Adrenal gland (tissue), 9 donors: ENCODE measurements at regions not wholly inside any gene's neighbourhood (a gene's known extent, or its start where the extent isn't known, plus 50 kb on each side); places are given as distances from the start of the nearest gene placed in this dataset.
A peak's percentile ranks its signal among the peaks of the same experiment; 100 is the strongest.

Experiments
- DNase-seq, 7 donors: peaks; one replicate each; pipeline ENCODE4 v3.0.0-alpha.2; 2019 to 2020
- H3K27ac ChIP-seq, 5 donors: fragments of 200-600 bp; sonication (generic) in 4 of 5; 1 replicate in 3 of 5; 2 replicates in 2 of 5; pipeline versions ENCODE4 v1.5.1 to v1.8.0; 2016 to 2020; ENCODE audit warnings: mild to moderate bottlenecking in 1 of 5
- H3K27me3 ChIP-seq: fragments of 200-600 bp; 2 replicates; pipeline ENCODE4 v1.8.0; 2021
- H3K36me3 ChIP-seq, 2 donors: fragments of 200-600 bp; replicated peaks in 1 of 2; 1 replicate in 1 of 2; 2 replicates in 1 of 2; pipeline versions ENCODE4 v1.5.1 to v1.8.0; 2018 to 2022
- H3K4me1 ChIP-seq, 2 donors: fragments of 200-600 bp; replicated peaks in 1 of 2; 1 replicate in 1 of 2; 2 replicates in 1 of 2; pipeline versions ENCODE4 v1.5.1 to v1.8.0; 2018 to 2021
- H3K4me3 ChIP-seq, 4 donors: fragments of 200-600 bp; sonication (generic) in 3 of 4; one replicate each; pipeline ENCODE4 v1.5.1; 2016 to 2018
- H3K9me3 ChIP-seq, 3 donors: fragments of 200-600 bp; sonication (generic) in 1 of 3; replicated peaks in 1 of 3; 1 replicate in 2 of 3; 2 replicates in 1 of 3; pipeline versions ENCODE4 v1.5.1 to v1.8.0; 2016 to 2021
- CTCF ChIP-seq, 6 experiments: fragments of 450-650 bp in 4 of 6; fragments of 200-600 bp in 2 of 6; sonication (generic) in 1 of 6; IDR thresholded peaks; 1 replicate in 5 of 6; 2 replicates in 1 of 6; pipeline versions ENCODE4 v1.5.1 to v1.8.0; 2016 to 2021; ENCODE audit warnings: antibody characterized with exemption in 6 of 6, mild to moderate bottlenecking in 2 of 6, moderate library complexity in 1 of 6
- POLR2A ChIP-seq, 2 donors: fragments of 450-650 bp; IDR thresholded peaks; one replicate each; pipeline ENCODE4 v1.6.1; 2017; ENCODE audit warnings: antibody characterized with exemption in 2 of 2, mild to moderate bottlenecking in 2 of 2, moderate library complexity in 1 of 2
- WGBS, 4 donors: extraction: QIAGEN DNeasy Blood & Tissue Kit in 2 of 4; methylation state at CpG; one replicate each; pipeline versions ENCODE4 v1.1.5 to v1.1.7; 2013 to 2017; 5-methylcytosine and 5-hydroxymethylcytosine counted together
- intact Hi-C, 2 donors: fragments of 100-400 bp; cut with DNase I; formaldehyde crosslinking; loops; one replicate each; pipeline versions ENCODE4 v1.14.1 to v1.15.0; 2022 to 2023
- donor health status: healthy with polysubstance abuse.
- donor health status: Bipolar disorder and iron deficiency.
- donor health status: DM: yes; HTN: yes; CAD: no.
- donor health status: DM: no; HTN: no; CAD: no.
- donor health status: DM: no; HTN: no; CAD: no.

DNA sequence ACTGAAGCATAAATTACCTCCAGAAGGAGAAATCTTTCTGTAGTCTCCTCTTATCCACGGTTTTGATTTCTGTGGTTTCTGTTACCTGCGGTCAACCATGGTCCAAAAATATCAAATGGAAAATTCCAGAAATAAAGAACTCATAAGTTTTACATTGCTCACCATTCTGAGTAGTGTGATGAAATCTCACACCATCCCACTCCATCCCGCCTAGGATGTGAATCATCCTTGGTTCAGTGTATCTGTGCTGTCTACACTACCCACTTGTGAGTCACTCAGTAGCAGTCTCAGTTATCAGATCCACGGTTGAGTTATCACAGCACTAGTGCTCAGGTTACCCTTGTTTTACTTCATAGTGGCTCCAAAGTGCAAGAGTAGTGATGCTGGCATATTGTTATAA is 371.2 kb downstream of the NFIB start:
- H3K27me3 ChIP-seq = no peaks in the 10 kb centered on the region
- intact Hi-C loops = no loop called here
- TF ChIP-seq POLR2A (IDR thresholded peaks at IDR 0.05) = no peak
- no peak for TF ChIP-seq CTCF (IDR thresholded peaks at IDR 0.05)
- DNase-seq = peak in 3 of 7 donors; percentile 11 to 36 (median 13)
- H3K4me1 ChIP-seq = peaks cover 9 to 14% of the 10 kb centered on the region in 2 donors
- no peaks in the 10 kb centered on the region for H3K9me3 ChIP-seq
- H3K27ac ChIP-seq = no peak overlapping the region
- no peak overlapping the region for H3K4me3 ChIP-seq
- 65 to 68% (median 66%) methylated on average over 4 of the region's 4 CpGs for WGBS, 4 donors
- H3K36me3 ChIP-seq = no peaks in the 10 kb centered on the region

- Histone ChIP-seq H3K4me1 (peaks cover 9 to 14% of the 10 kb centered on the region in 2 donors), H3K27ac (no peak overlapping the region), H3K4me3 (no peak overlapping the region), H3K27me3 (no peaks in the 10 kb centered on the region), H3K9me3 (no peaks in the 10 kb centered on the region), H3K36me3 (no peaks in the 10 kb centered on the region)
- no peak for TF ChIP-seq POLR2A (IDR thresholded peaks at IDR 0.05)
- TF ChIP-seq CTCF (IDR thresholded peaks at IDR 0.05) = no peak
- intact Hi-C loops = no loop called here
- 90 to 95% (median 92%) methylated on average over 6 of the region's 6 CpGs for WGBS, 4 donors
- DNase-seq = no peak
These were observed 371.7 kb downstream of the NFIB start for GRCh38 chr9:13942201-13942600.

DNA sequence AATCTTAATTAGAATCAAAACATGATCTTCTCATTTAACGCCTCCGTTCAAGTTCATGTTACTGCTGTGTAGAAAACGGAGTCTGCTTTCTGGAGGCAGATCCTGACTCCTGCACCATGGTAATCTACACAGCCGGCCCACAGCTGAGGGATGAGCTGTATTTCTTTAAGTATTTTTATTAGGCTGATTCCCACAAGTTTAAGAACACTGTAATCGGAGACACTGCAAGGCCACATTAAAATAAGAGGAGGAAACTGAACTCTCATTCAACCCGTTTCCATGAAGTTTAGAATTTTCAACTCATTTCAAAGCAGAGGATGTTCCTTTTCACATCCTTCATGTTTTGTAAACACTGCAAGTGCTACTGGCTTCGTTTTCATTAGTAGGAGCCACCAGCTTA is 372.2 kb downstream of the NFIB start:
- no peak for TF ChIP-seq POLR2A (IDR thresholded peaks at IDR 0.05)
- TF ChIP-seq CTCF (IDR thresholded peaks at IDR 0.05) = no peak
- Histone ChIP-seq H3K27ac (no peak overlapping the region), H3K9me3 (no peaks in the 10 kb centered on the region), H3K4me3 (no peak overlapping the region), H3K4me1 (peaks cover 9 to 14% of the 10 kb centered on the region in 2 donors), H3K27me3 (no peaks in the 10 kb centered on the region), H3K36me3 (no peaks in the 10 kb centered on the region)
- WGBS, 4 donors = 62 to 67% (median 66%) methylated on average over 7 of the region's 7 CpGs
- DNase-seq = no peak
- intact Hi-C loops = no loop called here

GRCh38 chr9:13939701-13940490 is 374.0 kb downstream of the NFIB start:
- Histone ChIP-seq H3K27ac (peak overlapping the region in 2 of 5 donors; percentile 7 to 35), H3K27me3 (no peaks in the 10 kb centered on the region), H3K4me3 (no peak overlapping the region), H3K36me3 (no peaks in the 10 kb centered on the region), H3K9me3 (no peaks in the 10 kb centered on the region), H3K4me1 (peaks cover 9 to 14% of the 10 kb centered on the region in 2 donors)
- intact Hi-C loops = no loop called here
- WGBS, 4 donors = 86 to 94% (median 89%) methylated on average over 8 of the region's 8 CpGs
- DNase-seq = no peak
- no peak for TF ChIP-seq CTCF (IDR thresholded peaks at IDR 0.05)
- no peak for TF ChIP-seq POLR2A (IDR thresholded peaks at IDR 0.05)
